ENCODE measurements at regions not wholly inside any gene's neighbourhood (a gene's known extent, or its start where the extent isn't known, plus 50 kb on each side); places are given as distances from the start of the nearest gene placed in this dataset.

- TF ChIP-seq CTCF (conservative IDR thresholded peaks at IDR 0.05; ENCODE audit: low read length) (no peak), EZH2phosphoT487 (IDR thresholded peaks at IDR 0.05; ENCODE audit: borderline replicate concordance) (no peak)
Observed at GRCh38 chrX:43556207-43556606, 99.9 kb upstream of the MAOA start.
